ENCODE measurements at regions not wholly inside any gene's neighbourhood (a gene's known extent, or its start where the extent isn't known, plus 50 kb on each side); places are given as distances from the start of the nearest gene placed in this dataset.

GRCh38 chr21:31511258-31511657 lies 148.2 kb upstream of the SOD1 start:
- no peak overlapping the region for H3K4me3 ChIP-seq (ENCODE audit: low read length)
- TF ChIP-seq, protein P1, sequence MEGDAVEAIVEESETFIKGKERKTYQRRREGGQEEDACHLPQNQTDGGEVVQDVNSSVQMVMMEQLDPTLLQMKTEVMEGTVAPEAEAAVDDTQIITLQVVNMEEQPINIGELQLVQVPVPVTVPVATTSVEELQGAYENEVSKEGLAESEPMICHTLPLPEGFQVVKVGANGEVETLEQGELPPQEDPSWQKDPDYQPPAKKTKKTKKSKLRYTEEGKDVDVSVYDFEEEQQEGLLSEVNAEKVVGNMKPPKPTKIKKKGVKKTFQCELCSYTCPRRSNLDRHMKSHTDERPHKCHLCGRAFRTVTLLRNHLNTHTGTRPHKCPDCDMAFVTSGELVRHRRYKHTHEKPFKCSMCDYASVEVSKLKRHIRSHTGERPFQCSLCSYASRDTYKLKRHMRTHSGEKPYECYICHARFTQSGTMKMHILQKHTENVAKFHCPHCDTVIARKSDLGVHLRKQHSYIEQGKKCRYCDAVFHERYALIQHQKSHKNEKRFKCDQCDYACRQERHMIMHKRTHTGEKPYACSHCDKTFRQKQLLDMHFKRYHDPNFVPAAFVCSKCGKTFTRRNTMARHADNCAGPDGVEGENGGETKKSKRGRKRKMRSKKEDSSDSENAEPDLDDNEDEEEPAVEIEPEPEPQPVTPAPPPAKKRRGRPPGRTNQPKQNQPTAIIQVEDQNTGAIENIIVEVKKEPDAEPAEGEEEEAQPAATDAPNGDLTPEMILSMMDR (conservative IDR thresholded peaks at IDR 0.05; ENCODE audit: low read length) = no peak
- DNase-seq (ENCODE audit: low read depth) = no peak

DNA sequence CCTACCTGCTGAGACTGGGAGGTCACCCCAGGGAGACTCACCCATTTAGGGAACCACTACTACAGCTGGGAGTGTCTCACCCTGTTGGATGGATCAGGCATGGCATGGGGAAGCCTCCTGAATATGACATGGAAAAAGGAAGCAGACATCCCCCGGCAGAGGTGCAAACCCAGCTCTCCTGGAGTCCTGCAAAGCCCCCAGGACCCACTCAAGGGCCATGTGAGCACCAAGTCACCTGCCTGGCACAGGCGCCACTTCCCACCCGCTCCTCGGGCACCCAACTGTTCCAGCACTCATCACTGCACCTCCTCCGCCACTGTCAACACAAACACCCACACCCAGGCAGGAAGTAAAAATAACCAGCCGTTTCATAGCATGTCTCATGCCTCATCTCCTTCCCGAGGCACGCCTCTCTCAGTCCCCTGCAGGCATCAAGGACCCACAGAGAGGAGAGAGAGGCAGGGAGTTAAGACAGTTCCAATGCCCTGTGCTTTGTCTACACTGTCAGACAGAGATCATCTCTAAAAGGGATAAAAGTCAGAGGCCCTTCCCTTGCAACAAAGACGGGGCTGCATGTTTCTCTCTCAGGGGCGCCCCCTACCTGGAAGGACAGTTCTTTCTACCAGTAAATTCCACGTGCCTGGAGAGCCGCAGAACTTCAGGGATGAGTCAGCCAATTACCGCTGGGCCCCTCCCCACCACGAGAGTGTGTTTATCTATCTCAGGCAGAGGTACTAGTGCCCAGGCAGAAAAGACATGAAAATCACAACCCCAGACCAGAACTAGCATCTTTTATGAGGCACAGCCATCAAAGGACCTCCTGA lies 150.1 kb upstream of the SOD1 start:
- no peak for DNase-seq (ENCODE audit: low read depth)
- TF ChIP-seq, protein P1 (conservative IDR thresholded peaks at IDR 0.05; ENCODE audit: low read length) = no peak

GRCh38 chr21:31505975-31506374 lies 153.5 kb upstream of the SOD1 start:
- DNase-seq (ENCODE audit: low read depth) = no peak
- TF ChIP-seq, protein P1 (conservative IDR thresholded peaks at IDR 0.05; ENCODE audit: low read length) = no peak
- H3K4me3 ChIP-seq (ENCODE audit: low read length) = no peak overlapping the region

More for the DNA sequence above, 150.1 kb upstream of the SOD1 start:
- H3K4me3 ChIP-seq (ENCODE audit: low read length) = no peak overlapping the region

DNA sequence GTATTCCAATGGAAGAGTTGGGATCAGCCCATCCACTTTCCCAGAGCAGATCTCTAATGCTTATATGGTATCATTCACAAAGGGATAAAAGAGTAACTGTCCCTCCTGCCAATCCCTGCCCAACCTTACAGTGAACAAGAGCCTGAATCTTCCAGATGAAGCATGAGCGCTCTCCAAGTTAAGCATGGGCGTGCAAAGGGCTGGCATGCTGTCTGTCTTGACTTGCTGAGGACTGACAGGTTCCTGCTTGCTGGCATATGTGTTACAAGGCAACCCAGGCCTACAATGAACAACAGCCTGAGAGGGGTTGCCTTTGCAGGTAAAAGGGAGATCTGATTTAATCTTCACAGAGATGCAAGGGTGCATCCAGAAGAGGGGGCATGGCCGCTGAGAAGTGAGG lies 155.6 kb upstream of the SOD1 start:
- no peak overlapping the region for H3K4me3 ChIP-seq (ENCODE audit: low read length)
- TF ChIP-seq, protein P1 (conservative IDR thresholded peaks at IDR 0.05; ENCODE audit: low read length) = no peak
- no peak for DNase-seq (ENCODE audit: low read depth)

- H3K4me3 ChIP-seq (ENCODE audit: low read length) = no peak overlapping the region
- no peak for DNase-seq (ENCODE audit: low read depth)
- TF ChIP-seq, protein P1 (conservative IDR thresholded peaks at IDR 0.05; ENCODE audit: low read length) = no peak
Observed at GRCh38 chr21:31503467-31503866, 156.0 kb upstream of the SOD1 start.

DNA sequence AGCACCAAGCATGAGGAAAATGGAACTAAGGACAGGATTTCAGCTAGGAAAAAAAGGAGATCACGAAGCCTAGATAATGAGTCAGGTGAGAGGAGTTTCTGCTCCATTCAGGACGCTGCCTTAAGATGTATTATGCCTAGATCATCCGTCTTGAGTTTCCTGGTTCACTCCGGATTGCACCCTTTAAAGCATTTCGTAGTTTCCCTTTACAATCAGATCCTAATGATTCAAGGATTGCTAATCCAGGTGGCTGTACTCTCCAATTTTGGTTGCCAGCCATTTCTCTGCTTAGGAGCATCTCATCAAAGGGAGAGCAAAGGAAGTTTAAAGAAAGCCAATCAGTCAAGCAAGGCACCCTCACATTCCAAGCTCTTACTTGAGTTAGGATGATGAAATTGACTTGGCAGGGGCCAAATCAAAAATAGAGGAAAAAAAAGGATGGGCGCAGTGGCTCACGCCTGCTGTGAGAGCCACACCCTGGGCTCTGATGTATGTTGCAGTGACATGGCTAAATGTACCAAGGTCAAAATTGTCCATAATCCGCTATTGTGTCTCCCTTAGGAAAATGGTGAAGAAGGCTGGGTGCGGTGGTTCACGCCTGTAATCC lies 156.9 kb upstream of the SOD1 start:
- no peak overlapping the region for H3K4me3 ChIP-seq (ENCODE audit: low read length)
- no peak for DNase-seq (ENCODE audit: low read depth)
- TF ChIP-seq, protein P1 (conservative IDR thresholded peaks at IDR 0.05; ENCODE audit: low read length) = no peak

- TF ChIP-seq, protein P1 (conservative IDR thresholded peaks at IDR 0.05; ENCODE audit: low read length) = no peak
- no peak for DNase-seq (ENCODE audit: low read depth)
- H3K4me3 ChIP-seq (ENCODE audit: low read length) = no peak overlapping the region
Observed at GRCh38 chr21:31501926-31502325, 157.6 kb upstream of the SOD1 start.
